ENCODE measurements at regions not wholly inside any gene's neighbourhood (a gene's known extent, or its start where the extent isn't known, plus 50 kb on each side); places are given as distances from the start of the nearest gene placed in this dataset.

- Histone ChIP-seq H3K4me1 (ENCODE audit: control insufficient read depth, insufficient read depth, low read length) (no peaks in the 10 kb centered on the region), H3K27me3 (ENCODE audit: control insufficient read depth, insufficient read depth, low read length) (no peaks in the 10 kb centered on the region), H3K4me3 (ENCODE audit: low read length) (no peak overlapping the region), H3K27ac (ENCODE audit: low read length) (no peak overlapping the region), H3K36me3 (ENCODE audit: control insufficient read depth, insufficient read depth, low read length) (no peaks in the 10 kb centered on the region), H3K9me3 (ENCODE audit: control insufficient read depth, insufficient read depth, low read length) (no peaks in the 10 kb centered on the region)
- WGBS (ENCODE audit: insufficient coverage, insufficient read length) = no CpG with 5 or more reads among the region's 3 CpGs
- DNase-seq (ENCODE audit: low read depth, low spot score) = no peak
These were observed 50.3 kb upstream of the CNIH3 start for GRCh38 chr1:224565611-224566406.

Data from iPS DF 6.9 (cell line).